ENCODE measurements at regions not wholly inside any gene's neighbourhood (a gene's known extent, or its start where the extent isn't known, plus 50 kb on each side); places are given as distances from the start of the nearest gene placed in this dataset.
"Not testable (repeated sequence)": the region's sequence is repeated elsewhere in the genome, so short reads cannot be mapped to it uniquely, and the experiment has no call there.

GRCh38 chr9:119761812-119762211, 392.6 kb upstream of the BRINP1 start:
- no peak for DNase-seq (ENCODE audit: low spot score)

GRCh38 chr9:119758990-119759389, 389.8 kb upstream of the BRINP1 start:
- DNase-seq (ENCODE audit: low spot score), result no peak

- no peak for DNase-seq (ENCODE audit: low spot score)
These were observed 389.0 kb upstream of the BRINP1 start for GRCh38 chr9:119758241-119758640.

- no peak for DNase-seq (ENCODE audit: low spot score)
These were observed 370.2 kb upstream of the BRINP1 start for GRCh38 chr9:119739476-119739875.

- peak; percentile 49 for DNase-seq (ENCODE audit: low spot score)
These were observed 367.5 kb upstream of the BRINP1 start for GRCh38 chr9:119736491-119737454.

- DNase-seq (ENCODE audit: low spot score), result no peak
These were observed 358.8 kb upstream of the BRINP1 start for GRCh38 chr9:119727988-119728387.

- no peak for DNase-seq (ENCODE audit: low spot score)
These were observed 356.8 kb upstream of the BRINP1 start for GRCh38 chr9:119726035-119726434.

GRCh38 chr9:119722384-119722783, 353.1 kb upstream of the BRINP1 start:
- DNase-seq (ENCODE audit: low spot score), result no peak

- DNase-seq (ENCODE audit: low spot score), result no peak
These were observed 343.1 kb upstream of the BRINP1 start for GRCh38 chr9:119712325-119712724.

GRCh38 chr9:119709431-119709830, 340.2 kb upstream of the BRINP1 start:
- DNase-seq (ENCODE audit: low spot score), result no peak

GRCh38 chr9:119707228-119707845, 338.1 kb upstream of the BRINP1 start:
- no peak for DNase-seq (ENCODE audit: low spot score)

GRCh38 chr9:119701651-119702050, 332.4 kb upstream of the BRINP1 start:
- DNase-seq (ENCODE audit: low spot score), result no peak

GRCh38 chr9:119698535-119698934, 329.3 kb upstream of the BRINP1 start:
- no peak for DNase-seq (ENCODE audit: low spot score)

GRCh38 chr9:119697996-119698395, 328.8 kb upstream of the BRINP1 start:
- DNase-seq (ENCODE audit: low spot score), result no peak

- DNase-seq (ENCODE audit: low spot score), result no peak
These were observed 320.6 kb upstream of the BRINP1 start for GRCh38 chr9:119689879-119690278.

- DNase-seq (ENCODE audit: low spot score), result no peak
These were observed 319.3 kb upstream of the BRINP1 start for GRCh38 chr9:119688547-119688946.

GRCh38 chr9:119677811-119678505, 308.7 kb upstream of the BRINP1 start:
- no peak for DNase-seq (ENCODE audit: low spot score)

GRCh38 chr9:119675951-119676350, 306.7 kb upstream of the BRINP1 start:
- no peak for DNase-seq (ENCODE audit: low spot score)

- not testable (repeated sequence) for DNase-seq (ENCODE audit: low spot score)
These were observed 303.5 kb upstream of the BRINP1 start for GRCh38 chr9:119672763-119673162.

GRCh38 chr9:119667916-119668315, 298.7 kb upstream of the BRINP1 start:
- DNase-seq (ENCODE audit: low spot score), result no peak

- DNase-seq (ENCODE audit: low spot score), result no peak
These were observed 297.9 kb upstream of the BRINP1 start for GRCh38 chr9:119667163-119667562.

GRCh38 chr9:119662329-119662728, 293.1 kb upstream of the BRINP1 start:
- no peak for DNase-seq (ENCODE audit: low spot score)

GRCh38 chr9:119652931-119653330, 283.7 kb upstream of the BRINP1 start:
- no peak for DNase-seq (ENCODE audit: low spot score)
